Smooth muscle cell (in vitro differentiated cells): ENCODE measurements at regions not wholly inside any gene's neighbourhood (a gene's known extent, or its start where the extent isn't known, plus 50 kb on each side); places are given as distances from the start of the nearest gene placed in this dataset.
A peak's percentile ranks its signal among the peaks of the same experiment; 100 is the strongest.
"Not testable (repeated sequence)": the region's sequence is repeated elsewhere in the genome, so short reads cannot be mapped to it uniquely, and the experiment has no call there.

Experiments
- DNase-seq: peaks from one replicate; lab custom pipeline; 2025; ENCODE audit not compliant: unreplicated experiment; lab: John Stamatoyannopoulos, UW
- H2AFZ ChIP-seq: fragments of 200-600 bp; sonication (generic); 2 replicates; pipeline ENCODE4 v1.6.0; 2016; ENCODE audit warnings: antibody characterized with exemption, low read depth, mild to moderate bottlenecking
- H3F3A ChIP-seq: fragments of 200-600 bp; sonication (generic); 2 replicates; pipeline ENCODE4 v1.6.0; 2017; ENCODE audit warnings: antibody characterized with exemption, low read depth
- H3K27ac ChIP-seq: fragments of 200-600 bp; sonication (generic); 2 replicates; pipeline ENCODE4 v1.5.1; 2016; ENCODE audit warnings: low read depth, mild to moderate bottlenecking
- H3K27me3 ChIP-seq: fragments of 200-600 bp; sonication (generic); 2 replicates; pipeline ENCODE4 v1.6.1; 2016; ENCODE audit warnings: low read depth, mild to moderate bottlenecking
- H3K36me3 ChIP-seq: fragments of 200-600 bp; sonication (generic); 2 replicates; pipeline ENCODE4 v1.5.1; 2016; ENCODE audit warnings: low read depth
- H3K4me1 ChIP-seq: fragments of 200-600 bp; sonication (generic); 2 replicates; pipeline ENCODE4 v1.5.1; 2016; ENCODE audit warnings: low read depth
- H3K4me2 ChIP-seq: fragments of 200-600 bp; sonication (generic); 2 replicates; pipeline ENCODE4 v1.6.0; 2016; ENCODE audit warnings: mild to moderate bottlenecking
- H3K4me3 ChIP-seq: fragments of 200-600 bp; sonication (generic); 2 replicates; pipeline ENCODE4 v1.5.1; 2016; ENCODE audit warnings: mild to moderate bottlenecking
- H3K79me2 ChIP-seq: fragments of 200-600 bp; sonication (generic); 2 replicates; pipeline ENCODE4 v1.6.0; 2016; ENCODE audit warnings: low read depth, mild to moderate bottlenecking
- H3K9ac ChIP-seq: fragments of 200-600 bp; sonication (generic); 2 replicates; pipeline ENCODE4 v1.6.0; 2016; ENCODE audit warnings: low read depth
- H3K9me3 ChIP-seq: fragments of 200-600 bp; sonication (generic); replicated peaks from 2 replicates; pipeline ENCODE4 v1.5.1; 2016; ENCODE audit warnings: low read depth
- H4K20me1 ChIP-seq: fragments of 200-600 bp; sonication (generic); 2 replicates; pipeline ENCODE4 v1.6.0; 2016; ENCODE audit warnings: low read depth
- WGBS: methylation state at CpG from one replicate; pipeline ENCODE4 v1.1.7; 2016; ENCODE audit warnings: low lambda C conversion rate; 5-methylcytosine and 5-hydroxymethylcytosine counted together
- TF ChIP-seq, protein P1 (sequence below): fragments of 200-600 bp; sonication (generic); IDR thresholded peaks from 2 replicates; pipeline ENCODE4 v1.5.1; 2017; ENCODE audit warnings: borderline replicate concordance, mild to moderate bottlenecking, antibody characterized with exemption; ENCODE audit not compliant: insufficient read depth, poor library complexity, severe bottlenecking

DNA sequence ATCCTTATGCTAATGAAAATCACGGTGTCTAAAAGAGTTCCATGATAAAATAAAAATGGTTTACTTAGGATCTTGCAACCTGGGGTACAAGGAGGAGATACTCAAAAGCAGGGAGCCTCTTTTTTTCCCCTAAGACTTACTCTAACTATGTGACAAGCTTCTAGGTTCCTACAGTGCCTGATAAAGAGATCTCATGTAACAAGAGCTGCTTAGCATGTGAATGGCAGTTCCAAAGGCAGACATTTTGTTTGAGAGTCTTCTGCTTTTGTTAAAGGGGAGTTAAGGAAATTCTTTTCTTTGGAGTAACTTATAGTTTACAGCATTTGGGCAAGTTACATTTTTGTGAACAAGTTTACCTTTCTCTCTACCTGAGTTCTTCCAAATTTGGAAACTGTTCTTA lies 945.8 kb upstream of the ADGRB3 start:
- Histone ChIP-seq H2AFZ (no peak overlapping the region), H4K20me1 (no peaks in the 10 kb centered on the region), H3K27ac (no peak overlapping the region), H3K79me2 (no peaks in the 10 kb centered on the region), H3K9me3 (no peaks in the 10 kb centered on the region), H3K36me3 (no peaks in the 10 kb centered on the region), H3K27me3 (no peaks in the 10 kb centered on the region), H3K4me1 (no peaks in the 10 kb centered on the region), H3K4me3 (no peak overlapping the region), H3F3A (no peaks in the 10 kb centered on the region), H3K4me2 (no peak overlapping the region), H3K9ac (no peak overlapping the region)
- 85% methylated on average over 1 of the region's 1 CpG for WGBS
- no peak for DNase-seq
- TF ChIP-seq, protein P1, sequence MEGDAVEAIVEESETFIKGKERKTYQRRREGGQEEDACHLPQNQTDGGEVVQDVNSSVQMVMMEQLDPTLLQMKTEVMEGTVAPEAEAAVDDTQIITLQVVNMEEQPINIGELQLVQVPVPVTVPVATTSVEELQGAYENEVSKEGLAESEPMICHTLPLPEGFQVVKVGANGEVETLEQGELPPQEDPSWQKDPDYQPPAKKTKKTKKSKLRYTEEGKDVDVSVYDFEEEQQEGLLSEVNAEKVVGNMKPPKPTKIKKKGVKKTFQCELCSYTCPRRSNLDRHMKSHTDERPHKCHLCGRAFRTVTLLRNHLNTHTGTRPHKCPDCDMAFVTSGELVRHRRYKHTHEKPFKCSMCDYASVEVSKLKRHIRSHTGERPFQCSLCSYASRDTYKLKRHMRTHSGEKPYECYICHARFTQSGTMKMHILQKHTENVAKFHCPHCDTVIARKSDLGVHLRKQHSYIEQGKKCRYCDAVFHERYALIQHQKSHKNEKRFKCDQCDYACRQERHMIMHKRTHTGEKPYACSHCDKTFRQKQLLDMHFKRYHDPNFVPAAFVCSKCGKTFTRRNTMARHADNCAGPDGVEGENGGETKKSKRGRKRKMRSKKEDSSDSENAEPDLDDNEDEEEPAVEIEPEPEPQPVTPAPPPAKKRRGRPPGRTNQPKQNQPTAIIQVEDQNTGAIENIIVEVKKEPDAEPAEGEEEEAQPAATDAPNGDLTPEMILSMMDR: no peak

DNA sequence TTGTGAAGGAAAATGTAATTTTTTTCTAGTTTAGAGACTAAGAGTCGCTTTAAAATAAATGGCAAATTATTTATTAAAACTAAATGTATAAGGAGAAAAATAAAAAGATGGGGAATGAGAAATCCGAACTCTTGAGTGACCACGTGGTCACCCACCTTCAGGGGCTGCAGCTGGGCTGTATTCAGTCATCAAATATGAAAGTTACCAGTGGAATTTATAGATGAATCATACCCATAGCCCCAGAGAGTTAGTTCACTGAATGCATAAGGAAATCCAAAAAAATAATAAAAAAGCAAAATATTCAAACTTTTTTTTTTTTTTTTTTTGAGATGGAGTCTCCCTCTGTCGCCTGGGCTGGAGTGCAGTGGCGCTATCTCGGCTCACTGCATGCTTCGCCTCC lies 947.7 kb upstream of the ADGRB3 start:
- Histone ChIP-seq H3K4me2 (no peak overlapping the region), H3K27ac (no peak overlapping the region), H3F3A (no peaks in the 10 kb centered on the region), H3K4me1 (no peaks in the 10 kb centered on the region), H3K9me3 (no peaks in the 10 kb centered on the region), H4K20me1 (no peaks in the 10 kb centered on the region), H3K4me3 (no peak overlapping the region), H3K79me2 (no peaks in the 10 kb centered on the region), H2AFZ (no peak overlapping the region), H3K36me3 (no peaks in the 10 kb centered on the region), H3K9ac (no peak overlapping the region), H3K27me3 (no peaks in the 10 kb centered on the region)
- DNase-seq: no peak
- TF ChIP-seq, protein P1: no peak
- WGBS: 86% methylated on average over 7 of the region's 7 CpGs

DNA sequence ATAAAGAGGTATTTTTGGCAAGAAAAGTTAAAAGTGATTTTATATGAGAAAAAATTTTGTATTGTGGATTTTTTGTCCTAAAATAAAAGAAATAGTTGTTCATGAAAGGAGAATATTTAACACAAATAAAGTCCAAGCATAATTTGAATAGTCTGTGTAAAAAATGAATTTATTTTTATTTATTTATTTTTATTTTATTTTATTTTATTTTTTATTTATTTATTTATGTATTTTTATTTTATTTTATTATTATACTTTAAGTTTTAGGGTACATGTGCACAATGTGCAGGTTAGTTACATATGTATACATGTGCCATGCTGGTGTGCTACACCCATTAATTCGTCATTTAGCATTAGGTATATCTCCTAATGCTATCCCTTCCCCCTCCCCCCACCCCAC lies 948.9 kb upstream of the ADGRB3 start:
- H3F3A ChIP-seq, H3K27me3 ChIP-seq, DNase-seq, H3K27ac ChIP-seq, H2AFZ ChIP-seq, H3K4me3 ChIP-seq, H3K9ac ChIP-seq, H3K36me3 ChIP-seq, H3K4me2 ChIP-seq, H3K9me3 ChIP-seq, H4K20me1 ChIP-seq, H3K79me2 ChIP-seq, H3K4me1 ChIP-seq: not testable (repeated sequence)
- 78% methylated on average over 1 of the region's 1 CpG for WGBS

DNA sequence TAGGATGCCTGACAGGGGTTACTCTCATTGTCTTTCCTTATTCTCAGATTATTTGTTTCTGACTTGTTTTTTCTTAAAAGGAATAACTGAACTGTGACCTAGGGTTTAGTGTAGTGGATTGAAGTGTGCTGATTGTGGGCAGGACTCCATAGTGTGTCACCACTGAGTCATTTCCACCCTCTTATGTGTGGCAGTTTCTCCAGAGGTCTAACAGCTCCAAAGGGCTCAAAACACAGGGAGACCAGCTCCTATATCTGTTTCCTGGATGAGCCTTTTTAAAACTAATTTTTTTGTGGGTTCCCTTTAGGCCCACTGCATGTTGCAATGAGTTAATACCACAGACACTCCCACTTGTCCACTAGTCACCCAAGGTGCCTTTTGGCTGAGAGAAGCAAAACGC lies 951.1 kb upstream of the ADGRB3 start:
- Histone ChIP-seq H3K9ac (no peak overlapping the region), H3K9me3 (no peaks in the 10 kb centered on the region), H3K4me2 (peak overlapping the region; percentile 55), H3K27me3 (no peaks in the 10 kb centered on the region), H3F3A (no peaks in the 10 kb centered on the region), H3K27ac (no peak overlapping the region), H3K36me3 (no peaks in the 10 kb centered on the region), H4K20me1 (no peaks in the 10 kb centered on the region), H2AFZ (peak overlapping the region; percentile 69), H3K4me3 (no peak overlapping the region), H3K79me2 (no peaks in the 10 kb centered on the region), H3K4me1 (no peaks in the 10 kb centered on the region)
- WGBS: 58% methylated on average over 1 of the region's 1 CpG
- DNase-seq: no peak
- TF ChIP-seq, protein P1: no peak
